IMR-90 (cell line): ENCODE measurements at regions not wholly inside any gene's neighbourhood (a gene's known extent, or its start where the extent isn't known, plus 50 kb on each side); places are given as distances from the start of the nearest gene placed in this dataset.

Experiments
- ATAC-seq: fragments of 200-7000 bp; cut with Tn5 transposase; 2 replicates; pipeline ENCODE4 v1.9.1; 2020; ENCODE audit warnings: low read depth, mild to moderate bottlenecking, moderate library complexity
- BruUV-seq: library from RNA; stranded (reverse); fragments of 400-500 nt; replicated peaks from 2 replicates; lab custom pipeline; 2021; lab: Mats Ljungman, UMichigan
- CTCF ChIA-PET: fragments of 300-600 bp; formaldehyde crosslinking; extraction: SDS; loops from one replicate; lab custom pipeline; 2021; ENCODE audit warnings: antibody characterized with exemption; lab: Yijun Ruan, JAX
- POLR2A ChIA-PET: fragments of 300-600 bp; sonication (Branson Sonifier 250); formaldehyde crosslinking; loops from one replicate; lab custom pipeline; 2022; ENCODE audit warnings: antibody characterized with exemption; ENCODE audit not compliant: unreplicated experiment; lab: Charles Lee
- DNase-seq: peaks from one replicate; pipeline ENCODE4 v3.0.0; 2013
- H2AFZ ChIP-seq: replicated peaks from 2 replicates; pipeline ENCODE3; 2013; ENCODE audit warnings: low read length, mild to moderate bottlenecking; ENCODE audit not compliant: poor library complexity
- H2AK5ac ChIP-seq: 2 replicates; pipeline ENCODE4 v1.6.1; 2013; ENCODE audit warnings: low read depth, low read length, inconsistent platforms
- H2AK9ac ChIP-seq: replicated peaks from 2 replicates; pipeline ENCODE3; 2013; ENCODE audit warnings: mild to moderate bottlenecking, low read depth, low read length, moderate library complexity; ENCODE audit not compliant: poor library complexity
- H2BK120ac ChIP-seq: 2 replicates; pipeline ENCODE4 v1.6.1; 2013; ENCODE audit warnings: low read depth, low read length, inconsistent platforms
- H2BK15ac ChIP-seq: 3 replicates; pipeline ENCODE4 v1.6.1; 2013; ENCODE audit warnings: low read depth, low read length, inconsistent platforms
- H2BK20ac ChIP-seq: 2 replicates; pipeline ENCODE4 v1.6.1; 2013; ENCODE audit warnings: low read depth, mild to moderate bottlenecking, inconsistent platforms, low read length, moderate library complexity
- H2BK5ac ChIP-seq: 2 replicates; pipeline ENCODE4 v1.6.1; 2013; ENCODE audit warnings: mild to moderate bottlenecking, low read depth, low read length, inconsistent platforms; ENCODE audit not compliant: poor library complexity, severe bottlenecking
- H3K14ac ChIP-seq: replicated peaks from 2 replicates; pipeline ENCODE4 v1.6.1; 2013; ENCODE audit warnings: low read depth, low read length, inconsistent platforms
- H3K18ac ChIP-seq: 2 replicates; pipeline ENCODE4 v1.6.1; 2013; ENCODE audit warnings: low read depth, low read length, control low read depth
- H3K23ac ChIP-seq: 2 replicates; pipeline ENCODE4 v1.6.1; 2013; ENCODE audit warnings: low read depth, low read length, inconsistent platforms
- H3K27ac ChIP-seq: 2 replicates; pipeline ENCODE4 v1.5.1; 2013; ENCODE audit warnings: mild to moderate bottlenecking, control low read depth, low read length; ENCODE audit not compliant: insufficient read depth
- H3K27me3 ChIP-seq: 2 replicates; pipeline ENCODE4 v1.6.1; 2013; ENCODE audit warnings: low read length; ENCODE audit not compliant: control insufficient read depth, insufficient read depth
- H3K36me3 ChIP-seq: 2 replicates; pipeline ENCODE4 v1.6.1; 2013; ENCODE audit warnings: low read length, mixed read lengths; ENCODE audit not compliant: control insufficient read depth, insufficient read depth
- H3K4ac ChIP-seq: 2 replicates; pipeline ENCODE4 v1.6.1; 2013; ENCODE audit warnings: low read depth, low read length, inconsistent platforms
- H3K4me1 ChIP-seq: 2 replicates; pipeline ENCODE4 v1.6.1; 2013; ENCODE audit warnings: low read length, mixed read lengths; ENCODE audit not compliant: control insufficient read depth, insufficient read depth
- H3K4me2 ChIP-seq: 2 replicates; pipeline ENCODE4 v1.6.1; 2013; ENCODE audit warnings: low read depth, mild to moderate bottlenecking, control low read depth, low read length, moderate library complexity
- H3K4me3 ChIP-seq: 2 replicates; pipeline ENCODE4 v1.5.1; 2013; ENCODE audit warnings: low read depth, mild to moderate bottlenecking, control low read depth, low read length, moderate library complexity; ENCODE audit not compliant: insufficient read depth
- H3K56ac ChIP-seq: 2 replicates; pipeline ENCODE4 v1.6.1; 2013; ENCODE audit warnings: low read length, inconsistent platforms; ENCODE audit not compliant: insufficient read depth; ENCODE audit errors: extremely low read depth
- H3K79me1 ChIP-seq, 2 experiments: 2 replicates each; pipeline ENCODE4 v1.6.1; 2013; ENCODE audit warnings: low read length in 2 of 2, inconsistent platforms in 1 of 2, low read depth in 1 of 2
- H3K9ac ChIP-seq: 2 replicates; pipeline ENCODE4 v1.6.1; 2013; ENCODE audit warnings: low read depth, low read length, control low read depth
- H3K9me1 ChIP-seq: 2 replicates; pipeline ENCODE4 v1.6.1; 2013; ENCODE audit warnings: low read length, inconsistent platforms; ENCODE audit not compliant: insufficient read depth
- H3K9me3 ChIP-seq: 2 replicates; pipeline ENCODE4 v1.6.1; 2013; ENCODE audit warnings: low read length; ENCODE audit not compliant: control insufficient read depth, insufficient read depth
- H4K20me1 ChIP-seq: 2 replicates; pipeline ENCODE4 v1.6.1; 2013; ENCODE audit warnings: low read length, inconsistent platforms; ENCODE audit not compliant: insufficient read depth
- H4K5ac ChIP-seq: 2 replicates; pipeline ENCODE4 v1.6.1; 2013; ENCODE audit warnings: mild to moderate bottlenecking, low read depth, low read length, control low read depth
- H4K8ac ChIP-seq, 2 experiments: 2 replicates each; pipeline ENCODE4 v1.6.1; 2013; ENCODE audit warnings: low read depth in 2 of 2, low read length in 2 of 2, control low read depth in 1 of 2, inconsistent platforms in 1 of 2
- H4K91ac ChIP-seq: 2 replicates; pipeline ENCODE4 v1.6.1; 2013; ENCODE audit warnings: low read depth, low read length, inconsistent platforms; ENCODE audit not compliant: insufficient read depth
- MXI1 ChIP-seq: IDR thresholded peaks from 2 replicates; pipeline ENCODE4 v1.6.1; 2012; ENCODE audit warnings: low read depth, mild to moderate bottlenecking, low read length, moderate library complexity, borderline replicate concordance
- WGBS, 2 experiments: methylation state at CpG; one replicate each; pipeline versions ENCODE4 v1.1.5 to v1.1.7; 2013; ENCODE audit warnings: missing lambda C conversion rate in 2 of 2; ENCODE audit not compliant: insufficient read length in 1 of 2; ENCODE audit errors: extremely low coverage in 2 of 2; 5-methylcytosine and 5-hydroxymethylcytosine counted together
- dilution Hi-C: fragments of 300-500 bp; cut with HindIII; formaldehyde crosslinking; loops from one replicate; pipeline ENCODE4 v1.14.3; 2018; ENCODE audit warnings: low sequenced_read_pairs; ENCODE audit not compliant: unreplicated experiment
- in situ Hi-C: fragments of 300-500 bp; cut with MboI; formaldehyde crosslinking; loops from 3 replicates; pipeline ENCODE4 v1.14.3; 2019; ENCODE audit warnings: low sequenced_read_pairs, inconsistent platforms, mixed read lengths
- intact Hi-C: fragments of 100-400 bp; cut with micrococcal nuclease; formaldehyde crosslinking; loops from 2 replicates; pipeline ENCODE4 v1.10.0; 2022

GRCh38 chr7:53272081-53272480 is 236.6 kb downstream of the POM121L12 start:
- Histone ChIP-seq H2BK120ac (no peak overlapping the region), H2BK20ac (no peak overlapping the region), H4K91ac (no peak overlapping the region), H3K9ac (no peak overlapping the region), H3K4me3 (no peak overlapping the region), H4K20me1 (no peaks in the 10 kb centered on the region), H2AFZ (no peak overlapping the region), H2BK5ac (no peak overlapping the region), H2AK9ac (no peak overlapping the region), H3K36me3 (no peaks in the 10 kb centered on the region), H3K9me1 (no peaks in the 10 kb centered on the region), H3K4me2 (no peak overlapping the region), H3K27me3 (no peaks in the 10 kb centered on the region), H3K18ac (no peak overlapping the region), H3K23ac (no peak overlapping the region), H3K14ac (no peak overlapping the region), H3K4me1 (no peaks in the 10 kb centered on the region), H2BK15ac (no peak overlapping the region), H3K27ac (no peak overlapping the region), H4K8ac (no peak overlapping the region), H2AK5ac (no peak overlapping the region), H3K9me3 (peaks cover 10% of the 10 kb centered on the region), H3K4ac (no peak overlapping the region), H4K5ac (no peak overlapping the region), H3K79me1 (no peaks in the 10 kb centered on the region), H3K56ac (no peak overlapping the region)
- no peak for ATAC-seq
- BruUV-seq = no TSS peak
- intact Hi-C loops = no loop called here
- no peak for TF ChIP-seq MXI1
- in situ Hi-C loops = no loop called here
- dilution Hi-C loops = no loop called here
- no CpG with 5 or more reads among the region's 4 CpGs for WGBS, 2 experiments
- ChIA-PET CTCF (no interaction called here), POLR2A (no interaction called here)
- no peak for DNase-seq
